NCI-H1436 treated with DMSO at 0.1 percent for 48 hours (cell line): ENCODE measurements at regions not wholly inside any gene's neighbourhood (a gene's known extent, or its start where the extent isn't known, plus 50 kb on each side); places are given as distances from the start of the nearest gene placed in this dataset.
A peak's percentile ranks its signal among the peaks of the same experiment; 100 is the strongest.
"Not testable (repeated sequence)": the region's sequence is repeated elsewhere in the genome, so short reads cannot be mapped to it uniquely, and the experiment has no call there.

ENCODE experiments used
- DNase-seq: peaks from one replicate; lab custom pipeline; 2025; lab: John Stamatoyannopoulos, UW

GRCh38 chr21:31609081-31609480, 50.4 kb upstream of the SOD1 start:
- no peak for DNase-seq

- no peak for DNase-seq
Observed at GRCh38 chr21:31607791-31608190, 51.7 kb upstream of the SOD1 start.

- DNase-seq: no peak
Observed at GRCh38 chr21:31606081-31606874, 53.2 kb upstream of the SOD1 start.

- peak; percentile 37 for DNase-seq
Observed at GRCh38 chr21:31604591-31605190, 54.8 kb upstream of the SOD1 start.

GRCh38 chr21:31599563-31599962, 59.9 kb upstream of the SOD1 start:
- DNase-seq: no peak

- no peak for DNase-seq
Observed at GRCh38 chr21:31599013-31599412, 60.5 kb upstream of the SOD1 start.

GRCh38 chr21:31597683-31598082, 61.8 kb upstream of the SOD1 start:
- no peak for DNase-seq

GRCh38 chr21:31596055-31596454, 63.4 kb upstream of the SOD1 start:
- DNase-seq: no peak

GRCh38 chr21:31594726-31595125, 64.8 kb upstream of the SOD1 start:
- no peak for DNase-seq

- no peak for DNase-seq
Observed at GRCh38 chr21:31594279-31594678, 65.2 kb upstream of the SOD1 start.

GRCh38 chr21:31592963-31593560, 66.4 kb upstream of the SOD1 start:
- no peak for DNase-seq

GRCh38 chr21:31592516-31592915, 67.0 kb upstream of the SOD1 start:
- DNase-seq: no peak

GRCh38 chr21:31589820-31590219, 69.7 kb upstream of the SOD1 start:
- no peak for DNase-seq

GRCh38 chr21:31586118-31586517, 73.4 kb upstream of the SOD1 start:
- DNase-seq: no peak

GRCh38 chr21:31583937-31584336, 75.6 kb upstream of the SOD1 start:
- DNase-seq: not testable (repeated sequence)

GRCh38 chr21:31583498-31583897, 76.0 kb upstream of the SOD1 start:
- no peak for DNase-seq

- peak; percentile 23 for DNase-seq
Observed at GRCh38 chr21:31580866-31581276, 78.6 kb upstream of the SOD1 start.

GRCh38 chr21:31577271-31577670, 82.2 kb upstream of the SOD1 start:
- DNase-seq: no peak

- DNase-seq: peak; percentile 29
Observed at GRCh38 chr21:31576428-31576827, 83.1 kb upstream of the SOD1 start.

GRCh38 chr21:31573217-31573616, 86.3 kb upstream of the SOD1 start:
- no peak for DNase-seq

GRCh38 chr21:31571879-31572278, 87.6 kb upstream of the SOD1 start:
- DNase-seq: no peak

GRCh38 chr21:31570824-31571566, 88.5 kb upstream of the SOD1 start:
- no peak for DNase-seq

GRCh38 chr21:31566611-31567010, 92.9 kb upstream of the SOD1 start:
- no peak for DNase-seq
